CD14-positive monocyte (primary cell): ENCODE measurements at regions not wholly inside any gene's neighbourhood (a gene's known extent, or its start where the extent isn't known, plus 50 kb on each side); places are given as distances from the start of the nearest gene placed in this dataset.

Experiments used
- DNase-seq, 3 donors: peaks; one replicate each; pipeline ENCODE4 v3.0.0-alpha.2; 2011 to 2022
- H2AFZ ChIP-seq: 2 replicates; pipeline ENCODE4 v1.6.0; 2012; ENCODE audit warnings: mild to moderate bottlenecking, low read depth, low read length, inconsistent platforms; ENCODE audit not compliant: insufficient read depth, poor library complexity, severe bottlenecking
- H3K27ac ChIP-seq, 2 donors: 1 replicate in 1 of 2; 2 replicates in 1 of 2; pipeline ENCODE4 v1.5.1; 2012 to 2013; ENCODE audit warnings: low read length in 2 of 2, control low read depth in 1 of 2, inconsistent platforms in 1 of 2, low read depth in 1 of 2, mild to moderate bottlenecking in 1 of 2
- H3K27me3 ChIP-seq, 2 donors: one replicate each; pipeline versions ENCODE4 v1.6.0 to v1.6.1; 2011 to 2013; ENCODE audit warnings: low read length in 2 of 2; ENCODE audit not compliant: control insufficient read depth in 2 of 2, insufficient read depth in 2 of 2
- H3K36me3 ChIP-seq, 2 donors: replicated peaks in 1 of 2; 1 replicate in 1 of 2; 2 replicates in 1 of 2; pipeline versions ENCODE4 v1.5.1 to v1.6.1; 2012 to 2013; ENCODE audit warnings: low read length in 2 of 2, control low read depth in 1 of 2, inconsistent platforms in 1 of 2, mild to moderate bottlenecking in 1 of 2; ENCODE audit not compliant: insufficient read depth in 2 of 2, control insufficient read depth in 1 of 2
- H3K4me1 ChIP-seq, 2 donors: 1 replicate in 1 of 2; 2 replicates in 1 of 2; pipeline versions ENCODE4 v1.5.1 to v1.6.1; 2012 to 2013; ENCODE audit warnings: low read length in 2 of 2, control low read depth in 1 of 2, inconsistent platforms in 1 of 2, mild to moderate bottlenecking in 1 of 2, moderate library complexity in 1 of 2; ENCODE audit not compliant: insufficient read depth in 2 of 2, control insufficient read depth in 1 of 2
- H3K4me2 ChIP-seq: replicated peaks from 2 replicates; pipeline ENCODE3; 2012; ENCODE audit warnings: low read length, moderate library complexity, mild to moderate bottlenecking; ENCODE audit not compliant: poor library complexity, severe bottlenecking; ENCODE audit errors: extremely low read depth
- H3K4me3 ChIP-seq, 3 experiments: fragments of 200-600 bp in 1 of 3; sonication (generic) in 1 of 3; replicated peaks in 1 of 3; 1 replicate in 2 of 3; 2 replicates in 1 of 3; pipeline ENCODE4 v1.5.1; 2011 to 2013; ENCODE audit warnings: low read length in 3 of 3, mild to moderate bottlenecking in 3 of 3, control low read depth in 2 of 3, low read depth in 2 of 3, inconsistent platforms in 1 of 3, moderate library complexity in 1 of 3
- H3K79me2 ChIP-seq: 2 replicates; pipeline ENCODE4 v1.6.0; 2012; ENCODE audit warnings: mild to moderate bottlenecking, control low read depth, inconsistent platforms, low read length, moderate library complexity; ENCODE audit not compliant: insufficient read depth
- H3K9ac ChIP-seq: 2 replicates; pipeline ENCODE4 v1.6.0; 2017; ENCODE audit warnings: low read length, mild to moderate bottlenecking; ENCODE audit not compliant: insufficient read depth, poor library complexity, severe bottlenecking
- H3K9me3 ChIP-seq, 2 donors: replicated peaks in 1 of 2; 1 replicate in 1 of 2; 2 replicates in 1 of 2; pipeline versions ENCODE4 v1.5.1 to v1.6.1; 2012 to 2013; ENCODE audit warnings: low read length in 2 of 2, control low read depth in 1 of 2; ENCODE audit not compliant: control insufficient read depth in 1 of 2, insufficient read depth in 1 of 2
- H4K20me1 ChIP-seq: 2 replicates; pipeline ENCODE4 v1.6.0; 2012; ENCODE audit warnings: mild to moderate bottlenecking, low read length, control low read depth, moderate library complexity; ENCODE audit not compliant: insufficient read depth
- H3K27ac Mint-ChIP-seq, 7 donors: one replicate each; pipeline ENCODE4 v1.8.0; 2020; ENCODE audit warnings: mild to moderate bottlenecking in 7 of 7, mixed read lengths in 7 of 7, moderate library complexity in 6 of 7, inconsistent platforms in 2 of 7
- H3K27me3 Mint-ChIP-seq, 3 donors: one replicate each; pipeline ENCODE4 v1.8.0; 2021 to 2022; ENCODE audit warnings: low read depth in 3 of 3, mild to moderate bottlenecking in 3 of 3, mixed read lengths in 3 of 3, moderate library complexity in 3 of 3, inconsistent platforms in 1 of 3
- H3K36me3 Mint-ChIP-seq, 2 donors: one replicate each; pipeline ENCODE4 v1.8.0; 2020; ENCODE audit warnings: mixed read lengths in 2 of 2, inconsistent platforms in 1 of 2, mild to moderate bottlenecking in 1 of 2
- H3K4me1 Mint-ChIP-seq: one replicate; pipeline ENCODE4 v1.8.0; 2020; ENCODE audit warnings: mild to moderate bottlenecking, mixed read lengths
- H3K4me3 Mint-ChIP-seq, 2 donors: one replicate each; pipeline ENCODE4 v1.8.0; 2020; ENCODE audit warnings: mild to moderate bottlenecking in 2 of 2, mixed read lengths in 2 of 2, moderate library complexity in 1 of 2
- H3K9me3 Mint-ChIP-seq, 7 donors: one replicate each; pipeline ENCODE4 v1.8.0; 2020 to 2022; ENCODE audit warnings: mixed read lengths in 7 of 7, mild to moderate bottlenecking in 6 of 7, moderate library complexity in 6 of 7, inconsistent platforms in 2 of 7
- WGBS: methylation state at CpG from one replicate; pipeline ENCODE4 v1.1.5; 2013; ENCODE audit warnings: missing lambda C conversion rate; ENCODE audit not compliant: insufficient coverage; 5-methylcytosine and 5-hydroxymethylcytosine counted together
- intact Hi-C, 2 donors: fragments of 100-400 bp; cut with micrococcal nuclease; formaldehyde crosslinking; loops; one replicate each; pipeline versions ENCODE4 v1.15.0 to v1.15.1; 2023
- TF ChIP-seq, protein P1 (sequence below): fragments of 200-600 bp; IDR thresholded peaks from one replicate; pipeline ENCODE4 v1.8.0; 2022; ENCODE audit warnings: antibody characterized with exemption, mild to moderate bottlenecking

GRCh38 chr7:96596120-96596826 lies 113.4 kb downstream of the SEM1 start:
- no peak overlapping the region for H3K27ac ChIP-seq

GRCh38 chr7:96591900-96592676 lies 117.6 kb downstream of the SEM1 start:
- Mint-ChIP-seq H3K36me3 (no peaks in the 10 kb centered on the region), H3K9me3 (peaks cover 0 to 4% (median 0%) of the 10 kb centered on the region in 7 donors), H3K27ac (no peak overlapping the region), H3K4me1 (no peaks in the 10 kb centered on the region), H3K4me3 (no peak overlapping the region), H3K27me3 (peaks cover 1 to 5% (median 3%) of the 10 kb centered on the region in 3 donors)
- no peak overlapping the region for H3K27ac ChIP-seq
- WGBS = 79% methylated on average over 6 of the region's 15 CpGs
- H3K79me2 ChIP-seq = no peaks in the 10 kb centered on the region
- no peak overlapping the region for H2AFZ ChIP-seq
- no peak overlapping the region for H3K4me3 ChIP-seq
- intact Hi-C loops = no loop called here
- no peak overlapping the region for H3K9ac ChIP-seq
- H3K4me2 ChIP-seq = no peak overlapping the region
- TF ChIP-seq, protein P1, sequence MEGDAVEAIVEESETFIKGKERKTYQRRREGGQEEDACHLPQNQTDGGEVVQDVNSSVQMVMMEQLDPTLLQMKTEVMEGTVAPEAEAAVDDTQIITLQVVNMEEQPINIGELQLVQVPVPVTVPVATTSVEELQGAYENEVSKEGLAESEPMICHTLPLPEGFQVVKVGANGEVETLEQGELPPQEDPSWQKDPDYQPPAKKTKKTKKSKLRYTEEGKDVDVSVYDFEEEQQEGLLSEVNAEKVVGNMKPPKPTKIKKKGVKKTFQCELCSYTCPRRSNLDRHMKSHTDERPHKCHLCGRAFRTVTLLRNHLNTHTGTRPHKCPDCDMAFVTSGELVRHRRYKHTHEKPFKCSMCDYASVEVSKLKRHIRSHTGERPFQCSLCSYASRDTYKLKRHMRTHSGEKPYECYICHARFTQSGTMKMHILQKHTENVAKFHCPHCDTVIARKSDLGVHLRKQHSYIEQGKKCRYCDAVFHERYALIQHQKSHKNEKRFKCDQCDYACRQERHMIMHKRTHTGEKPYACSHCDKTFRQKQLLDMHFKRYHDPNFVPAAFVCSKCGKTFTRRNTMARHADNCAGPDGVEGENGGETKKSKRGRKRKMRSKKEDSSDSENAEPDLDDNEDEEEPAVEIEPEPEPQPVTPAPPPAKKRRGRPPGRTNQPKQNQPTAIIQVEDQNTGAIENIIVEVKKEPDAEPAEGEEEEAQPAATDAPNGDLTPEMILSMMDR = no peak
- no peaks in the 10 kb centered on the region for H4K20me1 ChIP-seq
- H3K27me3 ChIP-seq = no peaks in the 10 kb centered on the region
- no peak for DNase-seq
- no peaks in the 10 kb centered on the region for H3K9me3 ChIP-seq
- no peaks in the 10 kb centered on the region for H3K4me1 ChIP-seq
- H3K36me3 ChIP-seq = no peaks in the 10 kb centered on the region

More at GRCh38 chr7:96596120-96596826, 113.4 kb downstream of the SEM1 start:
- H3K36me3 ChIP-seq = no peaks in the 10 kb centered on the region
- H3K4me1 ChIP-seq = no peaks in the 10 kb centered on the region
- Mint-ChIP-seq H3K27ac (no peak overlapping the region), H3K4me3 (no peak overlapping the region), H3K9me3 (peaks cover 0 to 3% (median 0%) of the 10 kb centered on the region in 7 donors), H3K27me3 (peaks cover 3 to 6% (median 4%) of the 10 kb centered on the region in 3 donors), H3K36me3 (no peaks in the 10 kb centered on the region), H3K4me1 (no peaks in the 10 kb centered on the region)
- no peaks in the 10 kb centered on the region for H3K27me3 ChIP-seq
- no peak for DNase-seq
- no peaks in the 10 kb centered on the region for H3K9me3 ChIP-seq
- H3K9ac ChIP-seq = no peak overlapping the region
- H4K20me1 ChIP-seq = no peaks in the 10 kb centered on the region
- intact Hi-C loops = no loop called here
- no peaks in the 10 kb centered on the region for H3K79me2 ChIP-seq
- no peak overlapping the region for H2AFZ ChIP-seq
- H3K4me3 ChIP-seq = no peak overlapping the region
- 80% methylated on average over 1 of the region's 6 CpGs for WGBS
- no peak overlapping the region for H3K4me2 ChIP-seq
- TF ChIP-seq, protein P1 = no peak
